ENCODE measurements at regions not wholly inside any gene's neighbourhood (a gene's known extent, or its start where the extent isn't known, plus 50 kb on each side); places are given as distances from the start of the nearest gene placed in this dataset.

- TF ChIP-seq CTCF (IDR thresholded peaks at IDR 0.05): no peak
- TF ChIP-seq POLR2A (IDR thresholded peaks at IDR 0.05): no peak
Observed at GRCh38 chr6:23526526-23526925, 599.5 kb upstream of the NRSN1 start.
